GM21529 (cell line): ENCODE measurements at regions not wholly inside any gene's neighbourhood (a gene's known extent, or its start where the extent isn't known, plus 50 kb on each side); places are given as distances from the start of the nearest gene placed in this dataset.

Source experiments
- ATAC-seq: cut with Tn5 transposase; IDR thresholded peaks from one replicate; pipeline ENCODE4 v1.9.1; 2021; ENCODE audit not compliant: unreplicated experiment

DNA sequence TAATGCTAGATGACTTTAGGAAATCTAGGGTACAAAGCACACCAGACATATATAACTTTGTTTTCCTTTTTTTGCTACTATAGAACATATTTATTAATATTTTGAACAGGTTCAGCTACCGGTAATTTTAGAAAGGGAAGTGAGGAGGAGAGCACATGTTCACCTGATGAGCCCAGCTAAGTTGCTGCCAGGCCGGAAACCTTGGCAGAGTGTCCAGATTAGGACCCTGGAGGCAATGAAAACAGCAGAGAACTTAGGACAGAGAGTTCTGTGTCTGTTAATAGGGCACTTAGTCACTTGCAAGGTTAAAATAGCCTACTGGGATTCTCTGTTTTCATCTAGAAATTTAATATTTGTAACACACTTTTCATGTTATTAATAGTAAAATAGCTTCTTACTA lies 348.9 kb upstream of the CPEB2 start:
- no peak for ATAC-seq

DNA sequence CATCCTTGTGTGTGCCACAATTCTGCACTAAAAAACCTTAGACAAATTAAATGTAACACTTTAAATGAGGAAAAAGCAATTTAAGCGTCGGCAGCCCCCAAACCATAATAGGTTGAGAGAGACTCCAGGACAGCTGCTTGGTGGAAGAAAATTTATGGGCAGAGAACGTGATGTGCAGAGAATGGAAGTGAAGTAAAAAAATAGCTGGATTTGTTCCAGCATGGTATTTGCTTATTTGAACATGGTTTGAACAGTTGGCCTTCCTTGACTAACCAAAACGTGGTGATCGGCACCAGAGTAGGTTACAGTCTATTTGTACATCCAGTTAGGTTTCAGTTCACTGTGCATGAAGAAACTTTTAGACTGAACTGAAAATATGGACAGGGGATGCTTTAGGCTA lies 343.0 kb upstream of the CPEB2 start:
- ATAC-seq = no peak

DNA sequence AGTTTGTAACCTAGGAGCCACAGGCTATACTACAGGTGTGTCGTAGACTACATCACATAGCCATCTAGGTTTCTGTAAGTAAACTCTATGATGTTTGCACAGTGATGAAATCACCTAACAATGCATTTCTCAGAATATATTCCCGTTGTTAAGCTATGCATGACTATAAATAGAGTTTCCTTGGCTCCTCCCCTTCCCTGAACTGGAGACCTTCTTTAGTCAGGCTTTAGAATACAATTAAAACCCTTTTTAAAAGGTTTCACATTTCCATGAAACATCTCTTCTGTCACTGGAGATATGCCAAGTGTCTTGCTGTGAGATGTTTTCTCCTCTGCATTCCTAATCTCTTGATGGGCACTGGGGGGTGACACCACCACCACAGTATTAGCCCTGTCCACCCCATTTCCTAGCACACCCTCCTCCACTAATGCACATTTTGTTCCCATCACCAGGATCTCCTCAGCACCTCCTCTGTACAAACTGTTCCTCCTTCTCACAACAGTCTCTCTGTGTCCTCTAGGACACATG lies 334.6 kb upstream of the CPEB2 start:
- ATAC-seq = no peak

DNA sequence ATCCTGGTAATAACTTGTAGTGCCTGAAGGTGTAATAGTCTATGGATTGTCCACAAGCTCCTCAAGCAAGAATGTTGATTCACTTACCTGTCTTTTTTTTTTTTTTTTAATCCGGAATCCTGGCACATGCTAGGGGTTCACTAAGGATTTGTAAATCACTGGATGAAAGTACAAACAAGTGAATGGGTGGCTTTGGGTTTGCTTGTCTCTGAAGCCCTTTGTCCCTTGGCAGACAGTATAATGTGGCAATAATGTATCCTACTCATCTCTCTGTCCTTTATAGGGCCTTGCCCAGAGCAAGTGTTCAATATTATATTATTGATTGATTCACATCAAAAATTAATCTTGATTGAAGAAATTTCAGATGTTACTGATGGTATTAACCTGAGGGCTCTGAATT lies 334.0 kb upstream of the CPEB2 start:
- no peak for ATAC-seq

DNA sequence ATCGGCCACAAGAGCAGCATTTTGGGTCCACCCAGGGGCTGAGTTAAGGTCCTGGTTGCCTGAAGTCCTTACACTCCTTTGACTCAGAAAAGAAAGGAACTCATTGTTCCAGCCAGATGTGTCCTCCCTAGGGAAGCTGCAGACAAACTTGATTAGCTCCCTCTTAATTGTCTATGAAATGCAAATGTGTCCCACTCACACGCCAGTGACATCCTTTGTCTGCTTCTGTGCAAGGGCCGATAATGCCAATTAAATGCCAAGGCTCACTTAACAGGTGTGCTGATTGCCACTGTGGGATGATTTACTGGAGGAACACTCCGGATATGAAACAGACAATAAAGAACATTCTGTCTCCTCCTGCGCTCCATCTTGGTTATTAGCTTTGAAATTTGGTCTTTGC lies 332.9 kb upstream of the CPEB2 start:
- ATAC-seq = no peak

DNA sequence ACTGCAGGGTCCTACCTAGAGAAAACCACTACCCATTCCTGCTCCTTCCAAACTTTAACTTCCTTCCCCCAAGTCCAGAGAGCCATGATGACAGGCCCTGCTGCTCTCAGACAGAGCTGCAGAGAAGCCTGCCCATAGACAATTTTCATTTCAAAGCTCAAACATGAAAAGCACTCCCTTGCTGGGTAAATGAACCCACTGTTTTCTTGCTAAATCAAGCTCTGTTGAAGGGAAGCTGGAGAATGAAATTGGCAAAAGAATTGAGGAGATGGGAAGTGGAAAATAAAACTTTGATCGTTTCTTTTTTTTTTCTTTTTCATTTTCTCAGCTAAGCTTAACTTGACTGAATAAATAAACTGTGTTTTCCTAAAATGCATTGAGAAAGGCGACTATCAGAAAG lies 331.1 kb upstream of the CPEB2 start:
- no peak for ATAC-seq

DNA sequence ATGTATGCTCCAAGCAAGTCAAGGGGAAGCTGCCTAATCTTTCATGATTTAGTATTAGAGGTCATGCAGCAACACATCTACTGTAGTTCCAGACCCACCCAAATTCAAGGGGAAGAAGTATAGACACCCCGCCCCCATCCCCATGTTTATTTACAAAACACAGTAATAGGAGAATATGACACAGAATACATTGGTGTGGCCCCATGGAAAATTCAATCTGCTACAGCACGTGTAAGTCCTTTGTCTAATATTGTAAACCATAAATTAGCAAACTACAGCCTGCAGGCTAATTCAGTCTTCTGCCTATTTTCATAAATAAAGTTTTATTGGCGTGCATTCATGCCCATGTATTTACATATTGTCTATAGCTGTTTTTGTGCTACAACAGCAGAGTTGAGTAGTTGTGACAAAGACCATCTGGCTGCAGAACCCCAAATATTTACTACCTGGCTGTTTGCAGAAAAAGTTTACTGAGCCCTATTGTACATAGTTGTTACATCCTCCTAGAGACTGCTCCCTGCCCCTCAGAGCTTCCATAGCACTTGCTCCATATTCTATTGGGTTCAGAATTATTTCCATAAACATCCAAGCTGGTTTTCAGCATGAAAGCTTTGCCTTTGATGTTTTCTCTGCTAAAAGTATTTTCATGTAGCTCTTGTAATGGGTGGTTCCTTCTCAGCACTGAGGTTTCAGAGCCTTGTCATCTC lies 326.8 kb upstream of the CPEB2 start:
- no peak for ATAC-seq

DNA sequence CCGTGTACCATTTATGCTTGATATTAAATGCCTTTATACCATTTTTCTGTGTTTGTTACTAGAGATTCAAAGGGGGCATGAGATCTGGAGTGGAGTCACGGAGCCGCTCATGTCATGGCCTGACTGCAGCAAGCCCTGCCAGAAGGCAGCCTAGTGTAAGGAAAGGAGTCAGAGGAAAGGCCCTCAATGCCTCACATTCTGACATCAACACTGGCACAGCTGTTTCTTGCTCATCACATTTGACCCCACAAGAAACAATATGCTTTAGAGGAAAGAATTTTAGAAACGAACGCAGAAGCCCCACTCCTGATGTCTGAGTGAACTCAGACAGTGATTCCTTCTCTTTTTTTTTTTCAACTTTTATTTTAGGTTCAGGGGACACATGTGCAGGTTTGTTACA lies 322.4 kb upstream of the CPEB2 start:
- no peak for ATAC-seq

DNA sequence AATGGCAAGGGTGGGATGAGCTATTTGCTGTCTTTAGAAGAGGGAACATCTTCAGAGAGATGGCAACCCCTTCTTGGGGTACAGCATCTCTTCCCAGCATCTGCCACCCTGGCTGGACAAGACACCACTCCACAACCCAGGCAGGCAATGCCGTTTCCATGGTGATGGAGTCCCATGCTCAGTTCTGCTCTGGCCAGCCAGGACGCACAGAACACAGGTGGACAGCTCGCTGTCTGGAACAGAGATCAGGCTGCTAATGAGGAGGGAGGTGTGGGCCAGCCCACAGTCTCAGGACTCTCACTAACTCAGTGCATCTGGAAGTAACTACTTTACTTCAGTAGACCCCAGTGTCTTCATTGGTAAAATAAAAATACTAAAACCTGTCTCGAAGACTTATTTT lies 321.0 kb upstream of the CPEB2 start:
- no peak for ATAC-seq

DNA sequence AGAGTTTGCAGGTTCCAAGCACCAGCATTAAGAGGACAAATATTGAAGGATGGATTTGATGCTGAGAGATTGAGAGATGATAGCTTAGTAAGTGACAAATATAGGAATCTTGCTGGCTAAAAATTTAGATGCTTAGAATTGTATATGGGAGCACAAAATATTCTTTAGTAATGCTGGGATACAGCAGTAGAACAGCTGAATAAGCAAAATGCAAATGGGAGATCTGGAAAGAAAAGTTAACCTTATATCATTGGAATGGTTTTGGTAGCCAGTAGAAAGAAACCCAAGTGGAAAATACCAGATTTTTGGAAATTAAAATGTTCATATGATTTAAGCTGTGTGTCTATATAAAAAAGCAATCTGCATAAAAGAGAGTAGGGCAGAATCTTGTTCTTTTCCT lies 308.6 kb upstream of the CPEB2 start:
- ATAC-seq = no peak

DNA sequence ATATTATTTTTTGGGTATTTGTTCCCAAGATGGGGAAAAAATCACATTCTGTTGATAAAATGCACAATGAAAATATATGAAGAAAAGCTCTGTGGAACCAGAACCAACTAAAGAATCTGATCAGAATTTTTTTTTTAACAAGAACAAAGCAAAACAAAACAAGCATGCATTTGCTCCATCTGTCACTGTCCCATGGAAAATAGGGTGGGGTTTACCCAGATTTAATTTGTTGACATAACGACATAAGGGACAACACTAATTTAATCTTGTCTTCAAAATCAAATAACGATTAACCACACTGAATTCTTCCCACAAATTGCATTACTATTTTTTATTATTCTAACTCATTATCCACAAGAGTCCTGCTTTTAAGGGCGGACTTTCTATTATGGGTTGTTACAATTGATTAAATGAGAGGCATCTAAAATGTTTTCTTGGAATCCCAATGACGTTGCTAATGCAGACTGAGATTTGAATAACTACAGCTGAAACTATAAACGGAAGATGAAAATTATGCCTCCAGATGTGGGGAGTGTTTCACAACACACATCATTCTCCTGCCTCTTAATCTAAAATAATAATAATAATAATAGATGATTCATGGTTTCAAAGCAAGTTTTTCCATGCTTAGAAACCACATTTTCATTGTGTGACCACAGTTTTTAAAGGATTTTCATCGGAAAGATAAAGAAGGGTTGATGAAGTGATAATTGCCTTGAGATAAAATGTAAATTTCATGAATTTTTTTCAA lies 307.0 kb upstream of the CPEB2 start:
- ATAC-seq = no peak

DNA sequence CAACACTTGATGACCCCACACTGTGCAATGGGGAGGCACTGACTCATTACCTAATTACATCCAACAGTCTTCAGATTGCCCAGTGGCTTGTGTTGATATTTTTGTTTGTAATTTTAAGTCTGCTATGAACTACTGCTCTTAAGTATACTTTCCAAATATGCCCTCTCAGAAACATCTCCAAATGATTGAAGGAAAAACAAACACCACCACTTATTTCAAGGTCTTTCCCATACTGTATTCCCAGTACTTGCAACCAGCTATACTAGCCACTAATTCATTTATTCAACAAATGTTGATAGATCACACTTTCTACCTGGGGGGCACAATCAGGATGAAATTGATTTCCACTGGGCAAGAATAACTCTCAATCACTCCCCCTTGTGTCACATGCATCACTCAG lies 302.2 kb upstream of the CPEB2 start:
- no peak for ATAC-seq

DNA sequence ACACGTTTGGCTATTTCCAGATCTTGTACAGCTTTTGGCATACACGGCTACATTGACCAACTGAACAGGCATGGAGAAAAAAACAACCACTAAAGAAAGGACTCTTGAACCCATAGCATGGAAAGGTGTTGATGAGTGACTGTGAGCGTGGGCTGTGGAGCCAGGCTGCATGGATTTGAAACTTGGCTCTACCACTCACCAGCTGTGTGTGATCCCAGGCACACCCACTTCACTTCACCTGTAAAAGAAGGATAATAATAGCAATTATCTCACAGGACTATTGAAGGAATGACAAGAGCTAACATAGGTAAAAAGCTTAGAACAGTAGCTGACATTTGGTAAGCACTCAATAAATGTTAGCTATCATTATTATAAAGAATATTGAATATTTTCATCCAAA lies 301.7 kb upstream of the CPEB2 start:
- ATAC-seq = no peak

DNA sequence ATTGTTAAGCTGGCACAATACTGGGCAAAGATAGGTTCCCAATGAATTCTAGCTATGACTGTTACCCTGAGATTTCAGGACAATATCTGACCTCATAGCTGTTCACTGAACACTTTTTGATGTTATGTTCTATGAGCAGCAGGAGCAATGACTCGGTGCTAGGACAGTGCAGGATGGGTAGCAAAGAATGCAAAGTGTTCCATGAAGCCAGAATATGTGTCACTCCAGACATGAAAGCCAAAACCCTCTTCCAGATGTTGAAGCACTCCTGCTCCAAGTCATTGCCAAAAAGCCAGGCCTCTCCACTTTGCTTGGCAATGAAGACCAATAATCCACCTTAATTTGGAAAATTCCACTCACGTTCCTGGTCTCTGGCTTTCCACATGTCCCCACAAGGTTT lies 300.9 kb upstream of the CPEB2 start:
- no peak for ATAC-seq

DNA sequence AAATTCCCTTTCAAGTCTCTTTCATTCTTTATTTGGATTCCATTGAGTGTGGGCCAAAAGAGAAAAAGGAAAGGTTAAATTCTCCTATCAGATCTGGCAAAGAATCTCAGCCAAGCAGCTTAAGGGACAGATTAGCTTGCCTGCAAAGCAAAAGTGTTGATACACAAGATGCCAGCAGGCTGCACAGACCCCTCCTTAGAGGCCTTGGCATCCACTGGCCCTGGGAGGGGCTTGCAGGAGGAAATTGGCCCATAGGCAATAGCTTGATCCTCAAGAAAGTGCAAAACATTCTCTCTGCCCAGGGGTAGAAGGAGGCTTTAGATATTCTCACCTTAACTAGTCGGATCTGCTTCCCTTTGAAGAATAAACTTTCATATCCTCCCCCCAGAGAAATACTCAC lies 300.4 kb upstream of the CPEB2 start:
- no peak for ATAC-seq

DNA sequence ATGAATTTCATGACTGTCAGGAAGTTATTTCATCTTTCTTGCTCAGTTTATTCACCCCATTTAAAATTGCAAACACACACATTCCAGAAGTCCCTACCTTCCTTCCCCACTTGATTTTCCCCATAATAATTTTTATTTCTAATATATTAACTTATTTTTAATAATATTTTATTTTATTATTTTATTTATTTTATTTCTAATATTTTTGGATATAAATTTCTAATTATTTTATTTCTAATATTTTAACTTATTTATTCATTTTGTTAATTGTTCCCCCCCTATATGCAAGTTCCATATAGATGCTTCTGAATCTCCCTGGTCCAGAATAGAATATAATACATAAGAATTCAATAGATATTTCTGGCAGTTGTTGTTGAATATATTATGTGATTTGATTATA lies 293.7 kb upstream of the CPEB2 start:
- no peak for ATAC-seq

DNA sequence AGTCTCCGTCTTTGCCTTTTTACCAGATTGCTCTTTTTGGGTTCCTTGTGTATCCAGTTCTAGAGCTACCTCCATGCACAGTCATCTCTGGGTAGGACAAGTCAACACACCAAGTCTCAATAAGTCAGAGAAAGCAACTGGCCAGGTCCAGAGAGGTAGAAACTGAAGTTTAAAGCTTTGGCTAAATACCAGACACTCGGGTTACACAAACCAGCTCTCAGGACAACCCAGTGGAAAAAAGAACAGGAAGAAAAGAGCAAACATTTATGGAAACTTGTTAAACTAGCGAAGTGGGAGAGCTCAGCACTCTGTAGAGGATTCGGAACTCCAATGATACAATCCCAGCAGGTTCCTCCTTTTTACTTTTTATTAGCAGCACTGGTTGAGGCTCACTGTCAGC lies 291.0 kb upstream of the CPEB2 start:
- no peak for ATAC-seq

DNA sequence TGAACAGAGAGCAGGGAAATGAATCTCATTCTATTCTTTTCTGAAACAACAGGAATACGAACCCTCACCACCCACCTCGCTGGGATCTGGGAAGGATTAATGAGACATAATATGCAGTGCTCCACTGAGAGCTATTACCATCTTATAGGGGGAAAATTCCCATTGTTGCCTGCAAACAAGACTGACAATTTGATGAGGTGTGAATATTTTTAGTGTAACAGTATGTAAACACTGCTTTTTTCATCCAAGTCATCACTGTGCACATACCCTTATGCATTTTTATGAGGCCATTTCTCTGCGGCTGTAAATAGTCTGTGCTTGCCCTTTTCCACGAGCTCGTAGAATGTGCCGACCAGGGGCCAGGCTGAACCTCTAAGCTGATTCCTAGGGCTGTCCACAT lies 285.6 kb upstream of the CPEB2 start:
- no peak for ATAC-seq

DNA sequence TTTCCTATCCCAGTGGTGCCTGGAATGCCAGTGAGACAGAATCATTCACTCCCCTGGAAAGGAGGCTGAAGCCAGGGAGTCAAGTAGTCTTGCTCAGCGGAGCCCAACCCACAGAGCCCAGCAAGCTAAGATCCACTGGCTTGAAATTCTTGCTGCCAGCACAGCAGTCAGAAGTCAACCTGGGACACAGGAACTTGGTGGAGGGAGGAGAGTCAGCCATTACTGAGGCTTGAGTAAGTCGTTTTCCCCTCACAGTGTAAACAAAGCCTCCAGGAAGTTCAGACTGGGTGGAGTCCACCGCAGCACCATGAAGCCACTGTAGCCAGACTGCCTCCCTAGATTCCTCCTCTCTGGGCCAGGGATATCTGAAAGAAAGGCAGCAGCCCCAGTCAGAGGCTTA lies 283.2 kb upstream of the CPEB2 start:
- ATAC-seq = no peak

DNA sequence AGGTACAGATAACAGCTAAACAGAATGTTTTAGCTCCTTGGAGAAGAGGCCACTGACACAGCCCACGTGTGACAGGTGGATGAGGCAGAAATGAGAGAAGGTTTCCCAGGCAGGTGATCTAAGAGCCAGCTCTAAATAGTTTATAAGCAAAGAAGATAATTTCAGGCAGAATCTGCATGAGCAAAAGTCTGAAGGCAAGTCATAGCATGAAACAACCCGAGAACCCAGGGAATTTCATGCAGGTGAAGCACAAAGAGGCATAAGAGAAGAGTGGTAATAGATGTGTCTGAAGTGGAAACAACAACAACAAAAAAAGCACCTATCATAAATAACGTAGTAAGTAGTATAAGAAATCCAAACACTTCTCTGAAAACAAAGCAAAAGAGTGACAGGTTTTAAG lies 275.8 kb upstream of the CPEB2 start:
- ATAC-seq = no peak

DNA sequence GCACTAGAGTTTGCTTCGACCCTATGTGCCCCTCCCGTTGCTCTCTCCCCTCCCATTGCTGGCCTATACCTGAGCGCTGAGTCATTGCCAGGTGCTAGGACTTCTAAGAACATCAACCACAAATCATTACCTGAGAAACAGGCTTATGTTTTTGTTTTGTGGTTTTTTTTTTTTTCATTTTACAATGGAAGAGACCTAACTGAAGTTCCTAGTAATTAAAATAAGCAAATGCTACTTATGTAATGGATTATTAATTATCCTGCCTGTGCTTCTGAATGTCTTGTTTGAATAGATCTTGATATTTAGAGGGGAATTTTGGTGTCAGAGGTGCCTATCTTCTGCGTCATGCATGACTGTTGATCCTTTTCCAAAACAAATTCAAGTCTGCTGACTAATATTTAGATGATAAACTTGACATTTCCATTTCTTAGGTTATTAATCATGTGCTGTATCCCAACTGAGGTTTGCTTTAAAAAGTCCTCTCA lies 275.4 kb upstream of the CPEB2 start:
- ATAC-seq = no peak

DNA sequence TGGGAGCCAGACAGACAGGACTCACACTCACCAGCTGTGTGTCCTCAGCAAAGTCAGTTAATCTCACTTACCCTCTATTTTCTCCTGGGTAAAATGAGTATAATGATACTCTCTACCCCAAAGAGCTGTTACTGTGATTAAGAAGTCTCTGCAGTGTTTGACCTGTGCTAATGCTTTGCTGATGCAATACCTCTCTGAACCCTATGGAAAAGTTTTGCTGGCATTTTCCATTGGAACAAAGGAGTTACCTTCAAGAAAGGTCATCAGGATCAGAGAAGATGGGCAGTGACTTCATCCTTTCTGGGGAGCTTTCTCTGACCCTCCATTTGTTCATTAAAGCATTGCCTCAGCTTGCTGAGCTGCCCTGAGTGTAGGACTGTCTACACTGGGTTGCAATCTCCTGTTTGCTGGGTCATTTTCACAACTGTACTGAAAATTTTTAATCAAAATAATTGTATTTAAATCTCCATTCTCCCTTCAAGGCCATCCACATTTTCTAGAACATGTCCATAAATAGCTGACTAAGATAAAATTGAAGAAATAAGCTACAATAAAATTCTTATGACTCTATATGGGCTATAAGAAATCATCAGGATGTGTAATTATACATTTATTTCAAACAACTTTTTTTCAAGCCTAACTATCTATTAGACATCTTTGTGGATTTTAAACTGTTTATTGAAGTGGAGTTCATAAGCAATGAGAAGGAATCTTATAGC lies 272.8 kb upstream of the CPEB2 start:
- no peak for ATAC-seq
